GM21825 (cell line): ENCODE measurements at regions not wholly inside any gene's neighbourhood (a gene's known extent, or its start where the extent isn't known, plus 50 kb on each side); places are given as distances from the start of the nearest gene placed in this dataset.

Experiments used
- ATAC-seq: cut with Tn5 transposase; IDR thresholded peaks from one replicate; pipeline ENCODE4 v1.9.1; 2021; ENCODE audit warnings: mild to moderate bottlenecking, moderate library complexity; ENCODE audit not compliant: unreplicated experiment

GRCh38 chr2:221710744-221711143 is 138.6 kb upstream of the EPHA4 start:
- ATAC-seq: no peak

GRCh38 chr2:221708902-221709301 is 136.8 kb upstream of the EPHA4 start:
- ATAC-seq: no peak

- ATAC-seq: no peak
Measured at GRCh38 chr2:221705185-221705877, 133.2 kb upstream of the EPHA4 start.

GRCh38 chr2:221704442-221704841 is 132.3 kb upstream of the EPHA4 start:
- no peak for ATAC-seq

GRCh38 chr2:221693365-221693764 is 121.3 kb upstream of the EPHA4 start:
- no peak for ATAC-seq

GRCh38 chr2:221691571-221691970 is 119.5 kb upstream of the EPHA4 start:
- ATAC-seq: no peak

- ATAC-seq: no peak
Measured at GRCh38 chr2:221689140-221689539, 117.0 kb upstream of the EPHA4 start.

- no peak for ATAC-seq
Measured at GRCh38 chr2:221680548-221680947, 108.4 kb upstream of the EPHA4 start.

GRCh38 chr2:221677688-221678087 is 105.6 kb upstream of the EPHA4 start:
- no peak for ATAC-seq

- no peak for ATAC-seq
Measured at GRCh38 chr2:221676566-221677172, 104.6 kb upstream of the EPHA4 start.

- ATAC-seq: no peak
Measured at GRCh38 chr2:221675201-221675908, 103.3 kb upstream of the EPHA4 start.

- no peak for ATAC-seq
Measured at GRCh38 chr2:221674446-221674845, 102.3 kb upstream of the EPHA4 start.

- ATAC-seq: no peak
Measured at GRCh38 chr2:221673248-221673647, 101.1 kb upstream of the EPHA4 start.

GRCh38 chr2:221671515-221671914 is 99.4 kb upstream of the EPHA4 start:
- no peak for ATAC-seq

- no peak for ATAC-seq
Measured at GRCh38 chr2:221662689-221663391, 90.7 kb upstream of the EPHA4 start.

- no peak for ATAC-seq
Measured at GRCh38 chr2:221657806-221658205, 85.7 kb upstream of the EPHA4 start.

- no peak for ATAC-seq
Measured at GRCh38 chr2:221655300-221655699, 83.2 kb upstream of the EPHA4 start.

- ATAC-seq: no peak
Measured at GRCh38 chr2:221653182-221653581, 81.1 kb upstream of the EPHA4 start.

- ATAC-seq: no peak
Measured at GRCh38 chr2:221649051-221649775, 77.1 kb upstream of the EPHA4 start.

- ATAC-seq: no peak
Measured at GRCh38 chr2:221642447-221642846, 70.3 kb upstream of the EPHA4 start.
